LoVo (cell line): ENCODE measurements at regions not wholly inside any gene's neighbourhood (a gene's known extent, or its start where the extent isn't known, plus 50 kb on each side); places are given as distances from the start of the nearest gene placed in this dataset.

Source experiments
- DNase-seq: peaks from one replicate; pipeline ENCODE4 v3.0.0-alpha.2; 2016; ENCODE audit warnings: low spot score

GRCh38 chr3:35946854-35947515 is 307.7 kb downstream of the ARPP21 start:
- no peak for DNase-seq

DNA sequence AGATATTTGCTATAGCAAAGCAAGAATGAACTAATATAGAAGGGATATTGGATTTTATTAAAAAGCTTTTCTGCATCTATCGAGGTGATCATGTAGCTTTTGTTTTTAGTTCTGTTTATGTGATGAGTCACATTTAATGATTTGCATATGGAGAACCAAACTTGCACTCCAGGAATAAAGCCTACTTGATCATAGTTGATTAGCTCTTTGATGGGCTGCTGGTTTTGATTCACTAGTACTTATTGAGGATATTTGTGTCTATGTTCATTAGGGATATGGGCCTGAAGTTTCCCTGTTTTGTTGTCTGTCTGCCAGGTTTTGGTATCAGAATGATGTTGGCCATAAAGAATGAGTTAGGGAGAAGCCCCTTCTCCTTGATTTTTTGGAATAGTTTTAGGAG is 310.7 kb downstream of the ARPP21 start:
- DNase-seq = no peak

GRCh38 chr3:35954413-35954812 is 315.1 kb downstream of the ARPP21 start:
- DNase-seq = no peak

- DNase-seq = peak; percentile 29
Measured at GRCh38 chr3:35965908-35966307, 326.6 kb downstream of the ARPP21 start.

DNA sequence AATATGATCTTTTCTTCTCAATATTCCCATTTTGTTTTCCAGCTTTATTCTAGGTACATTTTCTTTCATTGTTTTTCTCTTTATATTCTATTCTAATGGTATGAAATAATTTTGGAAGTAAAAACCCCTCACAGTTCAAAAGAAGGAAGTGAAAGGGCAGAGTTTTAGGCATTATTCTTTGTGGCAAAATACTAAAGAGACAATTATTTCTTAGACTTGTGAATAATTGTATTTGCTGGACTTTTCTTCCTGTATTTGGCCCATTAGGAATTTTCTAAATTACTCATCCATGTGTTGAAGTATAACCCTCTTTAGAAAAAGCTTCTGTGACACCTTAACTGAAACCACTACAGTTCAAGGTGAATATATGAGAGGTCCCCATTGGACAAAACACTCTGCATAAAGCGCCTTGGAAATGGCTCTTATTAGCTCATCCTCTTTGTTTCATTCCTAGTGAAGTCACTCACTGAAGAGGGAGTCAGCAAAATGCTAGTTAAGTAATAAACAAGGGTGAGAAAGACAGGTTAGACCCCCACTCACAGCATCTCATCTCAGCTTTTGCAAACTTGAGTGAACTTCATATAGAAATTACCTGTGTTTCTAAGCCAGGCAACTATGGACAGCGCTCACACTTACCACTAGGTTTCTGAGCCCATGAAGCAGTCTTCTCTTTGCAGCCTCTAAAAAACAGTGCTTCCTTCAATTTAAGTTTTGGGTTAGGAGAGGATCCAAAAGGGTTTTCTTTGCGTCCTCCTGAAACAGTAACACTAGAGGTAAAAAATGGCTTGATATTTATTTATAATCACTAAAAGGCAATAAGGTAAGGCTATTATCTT is 327.5 kb downstream of the ARPP21 start:
- no peak for DNase-seq

GRCh38 chr3:35968043-35968622 is 328.8 kb downstream of the ARPP21 start:
- no peak for DNase-seq

DNA sequence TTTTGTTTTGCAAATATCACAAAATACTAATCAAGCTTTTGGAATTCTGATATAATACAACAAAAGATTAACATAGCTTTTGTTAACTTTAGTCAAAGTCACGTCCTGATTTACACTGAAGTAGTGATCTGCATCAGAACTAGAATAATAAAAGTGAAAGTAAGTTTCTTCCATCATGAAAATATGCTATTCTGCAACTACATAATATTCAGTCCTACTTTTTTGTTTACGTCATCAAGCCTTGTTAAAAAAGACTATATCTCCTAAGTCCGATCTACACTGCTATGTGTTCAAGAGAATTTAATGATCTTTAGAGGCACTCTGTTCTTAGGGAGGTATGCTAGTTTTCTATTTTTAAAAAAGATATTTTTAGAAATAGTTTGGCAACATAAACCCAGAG is 330.1 kb downstream of the ARPP21 start:
- no peak for DNase-seq

GRCh38 chr3:35970793-35971192 is 331.5 kb downstream of the ARPP21 start:
- no peak for DNase-seq

DNA sequence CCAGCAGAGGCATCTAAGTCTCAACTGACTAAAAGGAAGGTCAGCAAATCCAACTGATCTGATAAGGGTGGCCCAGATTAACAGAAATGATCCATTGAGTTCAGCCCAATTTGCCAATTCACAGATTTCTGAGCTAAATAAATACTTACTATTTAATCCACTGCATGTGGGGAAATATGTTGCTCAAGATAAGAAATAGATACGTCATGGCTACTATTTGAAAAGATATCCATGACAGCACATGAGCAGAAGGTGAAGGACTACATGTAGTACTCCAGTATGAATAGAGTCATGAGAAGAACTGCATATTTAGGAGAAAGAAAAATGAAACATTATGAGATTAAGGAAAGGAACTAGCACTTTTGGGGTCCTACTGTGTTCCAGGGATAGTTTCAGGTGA is 332.4 kb downstream of the ARPP21 start:
- no peak for DNase-seq

DNA sequence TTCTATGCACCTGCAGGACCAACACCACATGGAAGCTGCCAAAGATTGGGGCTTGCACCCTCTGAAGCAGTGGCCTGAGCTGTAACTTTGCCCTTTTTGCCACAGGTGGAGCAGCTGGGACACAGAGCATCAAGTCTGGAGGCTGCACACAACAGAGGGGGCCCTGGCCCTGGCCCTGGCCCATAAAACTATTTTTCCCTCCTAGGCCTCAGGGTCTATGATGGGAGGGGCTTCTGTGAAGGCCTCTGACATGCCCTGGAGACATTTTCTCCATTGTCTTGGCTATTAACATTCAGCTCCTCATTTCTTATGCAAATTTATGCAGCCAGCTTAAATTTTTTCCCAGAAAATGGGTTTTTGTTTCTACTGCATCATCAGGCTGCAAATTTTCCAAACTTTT is 335.5 kb downstream of the ARPP21 start:
- DNase-seq = no peak

GRCh38 chr3:35986161-35986560 is 346.8 kb downstream of the ARPP21 start:
- DNase-seq = no peak

DNA sequence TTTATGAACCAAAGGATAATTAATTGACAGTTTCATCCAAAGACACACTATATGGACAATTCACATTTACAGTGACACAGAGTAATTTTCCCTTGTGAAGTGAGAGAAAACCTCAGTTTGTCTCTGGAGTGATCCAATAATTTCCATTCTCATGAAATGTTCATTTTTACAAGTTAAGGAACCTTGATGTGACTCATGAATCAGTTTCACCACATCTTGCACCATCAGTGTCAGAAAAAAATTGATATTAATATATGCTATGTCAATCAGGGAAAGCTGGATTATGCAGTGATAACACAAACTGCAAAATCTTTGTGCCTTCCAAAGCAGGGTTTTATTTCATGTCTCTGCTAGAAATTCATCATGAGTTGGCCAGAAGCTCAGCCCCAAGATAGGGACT is 348.1 kb downstream of the ARPP21 start:
- DNase-seq = no peak

DNA sequence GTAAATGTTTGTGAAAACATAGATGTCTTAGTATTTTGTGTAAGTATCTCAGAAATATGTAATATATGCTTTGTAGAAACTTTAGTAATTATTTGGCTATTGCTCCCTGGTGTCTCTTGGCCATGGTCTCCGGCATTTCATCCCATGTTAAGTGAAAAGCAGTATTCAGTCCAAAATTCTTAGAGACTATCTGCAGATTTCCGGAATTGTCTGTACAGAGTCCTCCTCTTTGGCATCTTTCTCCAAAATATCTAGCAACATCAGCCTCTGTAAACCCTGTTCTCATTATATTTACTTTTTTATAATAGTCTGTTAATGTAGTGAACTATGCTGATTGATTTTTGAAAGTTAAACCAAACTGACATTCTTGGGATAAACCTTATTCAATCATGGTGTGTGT is 352.7 kb downstream of the ARPP21 start:
- DNase-seq = no peak

DNA sequence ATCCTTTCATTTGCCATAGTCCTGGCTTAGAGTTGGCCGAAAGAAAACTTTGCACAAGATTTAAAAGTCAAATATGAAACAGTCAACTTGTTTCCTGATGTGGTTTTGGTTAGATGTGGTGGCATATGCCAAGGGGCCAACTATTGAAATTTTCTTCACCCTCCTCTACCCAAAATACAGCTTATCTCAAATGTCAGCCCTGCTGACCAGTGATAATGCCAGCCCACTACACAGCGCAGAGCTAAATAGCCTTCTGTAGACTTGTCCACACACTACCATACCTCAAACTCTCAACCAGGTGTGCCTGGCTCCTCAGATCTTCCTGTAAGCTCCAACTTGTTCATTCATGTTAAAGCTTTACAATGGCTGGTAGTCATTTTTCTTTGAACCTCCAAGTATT is 368.5 kb upstream of the STAC start:
- DNase-seq = no peak

- DNase-seq = no peak
Measured at GRCh38 chr3:36013425-36013824, 366.9 kb upstream of the STAC start.

GRCh38 chr3:36025232-36025631 is 355.1 kb upstream of the STAC start:
- DNase-seq = no peak

DNA sequence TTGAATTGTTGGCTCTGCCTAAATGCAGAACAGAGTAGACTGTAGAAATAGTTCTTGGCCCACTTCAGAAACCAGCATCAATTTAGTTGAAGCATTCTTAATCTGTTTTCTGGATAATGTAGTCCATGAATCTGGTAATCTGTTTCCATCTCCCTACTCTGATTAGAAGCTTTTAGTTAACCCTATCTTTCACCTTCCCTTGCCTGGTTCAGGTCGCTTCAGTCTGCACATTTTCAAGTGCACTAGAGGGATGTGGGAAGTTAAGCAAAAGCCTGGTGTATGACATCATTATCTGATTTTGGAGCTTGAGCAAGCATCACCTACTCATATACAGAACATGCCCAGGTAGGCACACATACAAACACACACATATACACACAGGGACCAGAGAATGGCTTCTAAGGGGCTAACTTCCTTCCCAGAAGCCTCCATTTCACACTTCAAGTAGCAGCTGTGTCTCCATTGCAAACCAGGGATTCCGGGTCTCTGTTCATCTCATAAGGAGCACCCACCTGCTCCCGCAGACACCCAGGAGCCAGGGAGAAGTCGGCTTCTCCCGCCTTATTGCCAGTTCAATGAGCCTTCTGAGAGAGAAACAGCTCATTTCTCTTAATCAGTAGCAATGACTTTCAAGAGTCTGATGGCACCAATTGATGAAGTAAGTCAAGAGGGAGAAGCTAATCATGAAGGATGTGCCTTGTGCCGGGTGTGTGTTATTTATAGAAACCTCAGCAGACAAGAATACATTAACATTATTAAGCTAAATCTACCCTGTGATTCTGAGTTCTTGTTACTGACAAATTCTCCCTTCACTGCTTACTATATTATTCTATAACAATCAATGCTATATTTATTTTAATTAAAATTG is 347.9 kb upstream of the STAC start:
- DNase-seq = no peak

DNA sequence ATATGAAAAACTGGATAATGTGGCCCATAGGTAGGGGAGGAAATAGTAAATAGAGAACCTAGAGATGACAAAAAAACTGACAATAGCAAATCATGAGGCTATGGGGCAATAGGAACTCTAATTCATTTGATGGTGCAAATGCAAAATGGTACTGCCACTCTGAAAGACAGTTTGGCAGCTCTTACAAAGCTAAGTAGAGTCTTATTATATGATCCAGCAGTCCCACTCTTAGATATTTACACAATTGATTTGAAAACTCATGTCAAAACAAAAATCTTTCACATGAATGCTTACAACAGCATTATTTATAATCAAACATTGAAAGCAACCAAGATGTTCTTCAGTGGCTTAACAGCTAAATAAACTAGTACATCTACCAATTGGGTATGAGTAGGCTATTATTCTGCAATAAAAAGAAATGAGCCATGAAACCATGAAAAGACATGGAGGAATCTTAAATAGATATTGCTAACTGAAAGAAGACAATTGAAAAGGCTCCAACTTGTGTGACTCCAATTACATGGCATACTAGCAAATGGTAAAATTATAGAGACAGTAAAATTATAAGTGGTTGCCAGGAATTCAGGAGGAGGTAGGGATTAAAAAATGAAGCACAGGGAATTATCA is 321.8 kb upstream of the STAC start:
- DNase-seq = no peak

DNA sequence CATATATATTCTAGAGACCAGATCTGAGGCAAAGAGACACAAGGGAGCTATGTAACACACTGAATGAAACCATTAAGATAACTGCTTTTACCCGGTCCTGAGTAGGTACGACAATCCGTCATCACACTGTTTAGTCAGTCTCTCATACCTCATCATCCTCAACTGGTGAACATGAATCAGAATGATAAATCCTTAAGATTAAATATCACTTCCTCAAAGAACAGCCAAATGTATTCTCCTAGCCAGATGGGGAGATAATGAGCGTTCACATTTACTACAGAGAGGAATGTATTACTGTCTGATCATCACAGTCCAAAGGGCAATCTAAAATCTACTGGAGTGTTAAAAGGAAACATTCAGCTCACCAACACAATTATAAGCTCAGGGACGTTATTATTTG is 319.4 kb upstream of the STAC start:
- no peak for DNase-seq

- no peak for DNase-seq
Measured at GRCh38 chr3:36063992-36064391, 316.3 kb upstream of the STAC start.

DNA sequence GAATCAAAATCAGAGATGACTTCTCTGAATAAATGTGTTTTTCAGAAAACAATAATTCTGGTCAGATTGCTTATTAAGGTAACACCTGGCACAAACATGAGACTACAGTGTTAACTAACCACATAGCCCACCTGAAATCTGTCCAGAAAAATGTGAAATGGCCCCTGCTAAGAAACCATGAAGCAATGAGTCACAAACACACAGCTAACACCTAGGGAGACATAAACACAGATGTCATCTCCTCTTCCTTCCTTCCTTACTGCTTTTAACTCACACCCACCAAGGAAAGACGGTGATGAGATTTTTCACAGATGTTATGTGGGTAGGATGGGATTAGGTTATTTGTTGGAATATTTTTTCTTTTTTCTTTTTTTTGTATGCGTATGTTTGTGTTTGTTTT is 315.0 kb upstream of the STAC start:
- DNase-seq = no peak

- no peak for DNase-seq
Measured at GRCh38 chr3:36075491-36075890, 304.8 kb upstream of the STAC start.
